Upper lobe of left lung (tissue), 6 donors: ENCODE measurements at regions not wholly inside any gene's neighbourhood (a gene's known extent, or its start where the extent isn't known, plus 50 kb on each side); places are given as distances from the start of the nearest gene placed in this dataset.

Experiments
- ATAC-seq, 2 donors: fragments of 200-7000 bp; cut with Tn5 transposase; one replicate each; pipeline ENCODE4 v1.9.1; 2022; ENCODE audit warnings: mild to moderate bottlenecking in 2 of 2, moderate library complexity in 2 of 2; ENCODE audit not compliant: low FRiP score in 2 of 2
- DNase-seq, 2 donors: peaks; one replicate each; pipeline ENCODE4 v3.0.0-alpha.2; 2019 to 2020
- H3K27ac ChIP-seq, 4 donors: fragments of 200-600 bp; sonication (generic); one replicate each; pipeline ENCODE4 v1.5.1; 2016 to 2019
- H3K27me3 ChIP-seq, 4 donors: fragments of 200-600 bp; sonication (generic); one replicate each; pipeline ENCODE4 v1.5.1; 2017 to 2019
- H3K36me3 ChIP-seq, 4 donors: fragments of 200-600 bp; sonication (generic); one replicate each; pipeline ENCODE4 v1.5.1; 2016 to 2019
- H3K4me1 ChIP-seq, 4 donors: fragments of 200-600 bp; sonication (generic); one replicate each; pipeline ENCODE4 v1.5.1; 2018 to 2019
- H3K4me3 ChIP-seq, 4 donors: fragments of 200-600 bp; sonication (generic); one replicate each; pipeline ENCODE4 v1.5.1; 2017 to 2019; ENCODE audit warnings: mild to moderate bottlenecking in 2 of 4, moderate library complexity in 1 of 4
- H3K9me3 ChIP-seq, 4 donors: fragments of 200-600 bp; sonication (generic); one replicate each; pipeline ENCODE4 v1.5.1; 2018 to 2019
- CTCF ChIP-seq, 6 experiments: fragments of 450-650 bp in 4 of 6; fragments of 200-600 bp in 2 of 6; sonication (generic) in 2 of 6; IDR thresholded peaks; one replicate each; pipeline ENCODE4 v1.5.1; 2016 to 2019; ENCODE audit warnings: antibody characterized with exemption in 6 of 6
- EP300 ChIP-seq, 4 donors: sonication (generic); formaldehyde crosslinking; IDR thresholded peaks; one replicate each; pipeline ENCODE4 v1.5.1; 2017; ENCODE audit warnings: antibody characterized with exemption in 4 of 4, control low read depth in 2 of 4
- POLR2A ChIP-seq, 4 donors: fragments of 450-650 bp; IDR thresholded peaks; one replicate each; pipeline ENCODE4 v1.5.1; 2016 to 2017; ENCODE audit warnings: antibody characterized with exemption in 4 of 4, mild to moderate bottlenecking in 2 of 4
- POLR2AphosphoS5 ChIP-seq, 2 donors: sonication (generic); formaldehyde crosslinking; IDR thresholded peaks; one replicate each; pipeline ENCODE4 v1.5.1; 2017; ENCODE audit warnings: antibody characterized with exemption in 2 of 2
- WGBS, 2 donors: methylation state at CpG; one replicate each; pipeline ENCODE4 v1.1.5; 2017 to 2018; 5-methylcytosine and 5-hydroxymethylcytosine counted together
- donor health status: DM: no; HTN: no; CAD: no; lungs with moderate emphysema.
- donor health status: DM: no; HTN: yes; CAD: no; lungs with severe emphysema.

GRCh38 chr2:22487541-22487940, 897.4 kb upstream of the KLHL29 start:
- no peaks in the 10 kb centered on the region for H3K27me3 ChIP-seq
- WGBS, 2 donors, result 69 to 77% methylated on average over 3 of the region's 3 CpGs
- no peak for ATAC-seq

GRCh38 chr2:22491442-22491841, 893.5 kb upstream of the KLHL29 start:
- no peak for DNase-seq
- WGBS, 2 donors, result 71 to 80% methylated on average over 5 of the region's 5 CpGs

More at GRCh38 chr2:22487541-22487940, 897.4 kb upstream of the KLHL29 start:
- H3K4me1 ChIP-seq, result no peaks in the 10 kb centered on the region
- no peak overlapping the region for H3K4me3 ChIP-seq
- no peaks in the 10 kb centered on the region for H3K9me3 ChIP-seq
- no peak for TF ChIP-seq POLR2A (IDR thresholded peaks at IDR 0.05)
- no peak for TF ChIP-seq CTCF (IDR thresholded peaks at IDR 0.05)
- no peak for TF ChIP-seq EP300 (IDR thresholded peaks at IDR 0.05)
- no peak for TF ChIP-seq POLR2AphosphoS5 (IDR thresholded peaks at IDR 0.05)
- no peak for DNase-seq
- H3K36me3 ChIP-seq, result no peaks in the 10 kb centered on the region
- H3K27ac ChIP-seq, result no peak overlapping the region

GRCh38 chr2:22494156-22494555, 890.8 kb upstream of the KLHL29 start:
- DNase-seq (no peak), ATAC-seq (no peak)
- 68% methylated on average over 3 of the region's 3 CpGs for WGBS, 2 donors
- no peaks in the 10 kb centered on the region for H3K27me3 ChIP-seq
- no peaks in the 10 kb centered on the region for H3K4me1 ChIP-seq
- no peak overlapping the region for H3K27ac ChIP-seq
- no peaks in the 10 kb centered on the region for H3K9me3 ChIP-seq
- no peaks in the 10 kb centered on the region for H3K36me3 ChIP-seq
- no peak overlapping the region for H3K4me3 ChIP-seq
- TF ChIP-seq CTCF (IDR thresholded peaks at IDR 0.05) (no peak), EP300 (IDR thresholded peaks at IDR 0.05) (no peak), POLR2A (IDR thresholded peaks at IDR 0.05) (no peak), POLR2AphosphoS5 (IDR thresholded peaks at IDR 0.05) (no peak)

More at GRCh38 chr2:22491442-22491841, 893.5 kb upstream of the KLHL29 start:
- Histone ChIP-seq H3K4me3 (no peak overlapping the region), H3K27me3 (no peaks in the 10 kb centered on the region), H3K4me1 (no peaks in the 10 kb centered on the region), H3K36me3 (no peaks in the 10 kb centered on the region), H3K9me3 (no peaks in the 10 kb centered on the region), H3K27ac (no peak overlapping the region)
- no peak for ATAC-seq
- no peak for TF ChIP-seq EP300 (IDR thresholded peaks at IDR 0.05)
- no peak for TF ChIP-seq POLR2A (IDR thresholded peaks at IDR 0.05)
- no peak for TF ChIP-seq POLR2AphosphoS5 (IDR thresholded peaks at IDR 0.05)
- no peak for TF ChIP-seq CTCF (IDR thresholded peaks at IDR 0.05)

- Histone ChIP-seq H3K4me1 (no peaks in the 10 kb centered on the region), H3K27ac (no peak overlapping the region), H3K9me3 (no peaks in the 10 kb centered on the region), H3K27me3 (no peaks in the 10 kb centered on the region), H3K4me3 (no peak overlapping the region), H3K36me3 (no peaks in the 10 kb centered on the region)
- DNase-seq (no peak), ATAC-seq (no peak)
- 57 to 66% methylated on average over 1 of the region's 1 CpG for WGBS, 2 donors
- no peak for TF ChIP-seq POLR2A (IDR thresholded peaks at IDR 0.05)
- no peak for TF ChIP-seq CTCF (IDR thresholded peaks at IDR 0.05)
- no peak for TF ChIP-seq EP300 (IDR thresholded peaks at IDR 0.05)
- TF ChIP-seq POLR2AphosphoS5 (IDR thresholded peaks at IDR 0.05), result no peak
These were observed 887.9 kb upstream of the KLHL29 start for GRCh38 chr2:22497064-22497463.

- no peak overlapping the region for H3K4me3 ChIP-seq
- no peaks in the 10 kb centered on the region for H3K36me3 ChIP-seq
- H3K27me3 ChIP-seq, result no peaks in the 10 kb centered on the region
- no peak overlapping the region for H3K27ac ChIP-seq
- H3K4me1 ChIP-seq, result no peaks in the 10 kb centered on the region
- ATAC-seq (no peak), DNase-seq (no peak)
- H3K9me3 ChIP-seq, result no peaks in the 10 kb centered on the region
- 75 to 83% methylated on average over 3 of the region's 3 CpGs for WGBS, 2 donors
- no peak for TF ChIP-seq EP300 (IDR thresholded peaks at IDR 0.05)
- TF ChIP-seq POLR2AphosphoS5 (IDR thresholded peaks at IDR 0.05), result no peak
These were observed 887.2 kb upstream of the KLHL29 start for GRCh38 chr2:22497789-22498188.
